Spleen (tissue), 7 donors: ENCODE measurements at regions not wholly inside any gene's neighbourhood (a gene's known extent, or its start where the extent isn't known, plus 50 kb on each side); places are given as distances from the start of the nearest gene placed in this dataset.

Experiments used
- POLR2A ChIP-seq, 3 donors: fragments of 450-650 bp; IDR thresholded peaks; one replicate each; pipeline ENCODE4 v1.5.1; 2017; ENCODE audit warnings: antibody characterized with exemption in 3 of 3, mild to moderate bottlenecking in 1 of 3
- POLR2AphosphoS5 ChIP-seq, 3 donors: sonication (generic); formaldehyde crosslinking; IDR thresholded peaks; one replicate each; pipeline ENCODE4 v1.5.1; 2017; ENCODE audit warnings: antibody characterized with exemption in 3 of 3
- TF ChIP-seq, protein P1 (sequence below), 11 experiments: fragments of 200-600 bp in 7 of 11; fragments of 450-650 bp in 4 of 11; sonication (generic) in 4 of 11; IDR thresholded peaks in 8 of 11; conservative IDR thresholded peaks in 3 of 11; 1 replicate in 7 of 11; 2 replicates in 4 of 11; pipeline versions ENCODE4 v1.4.0 to v1.8.0; 2016 to 2021; ENCODE audit warnings: antibody characterized with exemption in 11 of 11, inconsistent platforms in 4 of 11, mild to moderate bottlenecking in 1 of 11
- donor health status: DM: no; HTN: no; CAD: no; lungs with moderate emphysema.
- donor health status: DM: no; HTN: no; CAD: no.
- donor health status: DM: no; HTN: no; CAD: no.

- TF ChIP-seq POLR2AphosphoS5 (IDR thresholded peaks at IDR 0.05) (no peak), POLR2A (IDR thresholded peaks at IDR 0.05) (no peak)
- TF ChIP-seq, protein P1, sequence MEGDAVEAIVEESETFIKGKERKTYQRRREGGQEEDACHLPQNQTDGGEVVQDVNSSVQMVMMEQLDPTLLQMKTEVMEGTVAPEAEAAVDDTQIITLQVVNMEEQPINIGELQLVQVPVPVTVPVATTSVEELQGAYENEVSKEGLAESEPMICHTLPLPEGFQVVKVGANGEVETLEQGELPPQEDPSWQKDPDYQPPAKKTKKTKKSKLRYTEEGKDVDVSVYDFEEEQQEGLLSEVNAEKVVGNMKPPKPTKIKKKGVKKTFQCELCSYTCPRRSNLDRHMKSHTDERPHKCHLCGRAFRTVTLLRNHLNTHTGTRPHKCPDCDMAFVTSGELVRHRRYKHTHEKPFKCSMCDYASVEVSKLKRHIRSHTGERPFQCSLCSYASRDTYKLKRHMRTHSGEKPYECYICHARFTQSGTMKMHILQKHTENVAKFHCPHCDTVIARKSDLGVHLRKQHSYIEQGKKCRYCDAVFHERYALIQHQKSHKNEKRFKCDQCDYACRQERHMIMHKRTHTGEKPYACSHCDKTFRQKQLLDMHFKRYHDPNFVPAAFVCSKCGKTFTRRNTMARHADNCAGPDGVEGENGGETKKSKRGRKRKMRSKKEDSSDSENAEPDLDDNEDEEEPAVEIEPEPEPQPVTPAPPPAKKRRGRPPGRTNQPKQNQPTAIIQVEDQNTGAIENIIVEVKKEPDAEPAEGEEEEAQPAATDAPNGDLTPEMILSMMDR (IDR thresholded peaks at IDR 0.05 in 8 of 11, conservative IDR thresholded peaks at IDR 0.05 in 3 of 11): no peak
Measured at GRCh38 chr5:158303275-158303674, 444.3 kb upstream of the CLINT1 start.
